ENCODE measurements at regions not wholly inside any gene's neighbourhood (a gene's known extent, or its start where the extent isn't known, plus 50 kb on each side); places are given as distances from the start of the nearest gene placed in this dataset.
"Not testable (repeated sequence)": the region's sequence is repeated elsewhere in the genome, so short reads cannot be mapped to it uniquely, and the experiment has no call there.

- Histone ChIP-seq H3K27ac (ENCODE audit: low read length) (no peak overlapping the region), H3K27me3 (ENCODE audit: control insufficient read depth in 1 of 2, insufficient read depth in 2 of 2, low read length in 2 of 2) (no peaks in the 10 kb centered on the region), H3K4me1 (ENCODE audit: control insufficient read depth, insufficient read depth, low read length) (no peaks in the 10 kb centered on the region), H3K9ac (ENCODE audit: low read length in 2 of 2) (no peak overlapping the region), H3K9me3 (ENCODE audit: control insufficient read depth in 2 of 2, low read length in 2 of 2) (no peaks in the 10 kb centered on the region), H3K36me3 (ENCODE audit: control insufficient read depth in 2 of 2, insufficient read depth in 2 of 2, low read length in 2 of 2) (no peaks in the 10 kb centered on the region), H3K4me3 (ENCODE audit: low read length in 2 of 2) (no peak overlapping the region)
Observed at GRCh38 chr2:81403508-81403907, 1099.0 kb upstream of the LRRTM1 start.

GRCh38 chr2:81396417-81397019 lies 1092.0 kb upstream of the LRRTM1 start:
- Histone ChIP-seq H3K9me3 (ENCODE audit: control insufficient read depth in 2 of 2, low read length in 2 of 2) (no peaks in the 10 kb centered on the region), H3K4me3 (ENCODE audit: low read length in 2 of 2) (no peak overlapping the region), H3K36me3 (ENCODE audit: control insufficient read depth in 2 of 2, insufficient read depth in 2 of 2, low read length in 2 of 2) (no peaks in the 10 kb centered on the region), H3K9ac (ENCODE audit: low read length in 2 of 2) (no peak overlapping the region), H3K27ac (ENCODE audit: low read length) (no peak overlapping the region), H3K4me1 (ENCODE audit: control insufficient read depth, insufficient read depth, low read length) (no peaks in the 10 kb centered on the region), H3K27me3 (ENCODE audit: control insufficient read depth in 1 of 2, insufficient read depth in 2 of 2, low read length in 2 of 2) (no peaks in the 10 kb centered on the region)

- Histone ChIP-seq H3K36me3 (ENCODE audit: control insufficient read depth in 2 of 2, insufficient read depth in 2 of 2, low read length in 2 of 2) (no peaks in the 10 kb centered on the region), H3K27ac (ENCODE audit: low read length) (no peak overlapping the region), H3K9ac (ENCODE audit: low read length in 2 of 2) (no peak overlapping the region), H3K4me3 (ENCODE audit: low read length in 2 of 2) (no peak overlapping the region), H3K27me3 (ENCODE audit: control insufficient read depth in 1 of 2, insufficient read depth in 2 of 2, low read length in 2 of 2) (no peaks in the 10 kb centered on the region), H3K4me1 (ENCODE audit: control insufficient read depth, insufficient read depth, low read length) (no peaks in the 10 kb centered on the region), H3K9me3 (ENCODE audit: control insufficient read depth in 2 of 2, low read length in 2 of 2) (no peaks in the 10 kb centered on the region)
Observed at GRCh38 chr2:81395746-81396145, 1091.2 kb upstream of the LRRTM1 start.

- H3K4me3 ChIP-seq (ENCODE audit: low read length in 2 of 2): no peak overlapping the region
- H3K4me1 ChIP-seq (ENCODE audit: control insufficient read depth, insufficient read depth, low read length): no peaks in the 10 kb centered on the region
- H3K27me3 ChIP-seq (ENCODE audit: control insufficient read depth in 1 of 2, insufficient read depth in 2 of 2, low read length in 2 of 2): no peaks in the 10 kb centered on the region
- no peaks in the 10 kb centered on the region for H3K36me3 ChIP-seq (ENCODE audit: control insufficient read depth in 2 of 2, insufficient read depth in 2 of 2, low read length in 2 of 2)
- H3K9ac ChIP-seq (ENCODE audit: low read length in 2 of 2): no peak overlapping the region
- H3K9me3 ChIP-seq (ENCODE audit: control insufficient read depth in 2 of 2, low read length in 2 of 2): no peaks in the 10 kb centered on the region
- H3K27ac ChIP-seq (ENCODE audit: low read length): no peak overlapping the region
Observed at GRCh38 chr2:81389203-81389602, 1084.7 kb upstream of the LRRTM1 start.

- no peak overlapping the region for H3K27ac ChIP-seq (ENCODE audit: low read length)
- H3K27me3 ChIP-seq (ENCODE audit: control insufficient read depth in 1 of 2, insufficient read depth in 2 of 2, low read length in 2 of 2): no peaks in the 10 kb centered on the region
- no peaks in the 10 kb centered on the region for H3K9me3 ChIP-seq (ENCODE audit: control insufficient read depth in 2 of 2, low read length in 2 of 2)
- no peaks in the 10 kb centered on the region for H3K4me1 ChIP-seq (ENCODE audit: control insufficient read depth, insufficient read depth, low read length)
- no peaks in the 10 kb centered on the region for H3K36me3 ChIP-seq (ENCODE audit: control insufficient read depth in 2 of 2, insufficient read depth in 2 of 2, low read length in 2 of 2)
- H3K4me3 ChIP-seq (ENCODE audit: low read length in 2 of 2): no peak overlapping the region
- no peak overlapping the region for H3K9ac ChIP-seq (ENCODE audit: low read length in 2 of 2)
Observed at GRCh38 chr2:81363800-81364199, 1059.2 kb upstream of the LRRTM1 start.

GRCh38 chr2:81362468-81362867 lies 1057.9 kb upstream of the LRRTM1 start:
- not testable (repeated sequence) for H3K27ac ChIP-seq (ENCODE audit: low read length); H3K9ac ChIP-seq (ENCODE audit: low read length in 2 of 2); H3K27me3 ChIP-seq (ENCODE audit: control insufficient read depth in 1 of 2, insufficient read depth in 2 of 2, low read length in 2 of 2); H3K36me3 ChIP-seq (ENCODE audit: control insufficient read depth in 2 of 2, insufficient read depth in 2 of 2, low read length in 2 of 2); H3K4me3 ChIP-seq (ENCODE audit: low read length in 2 of 2); H3K4me1 ChIP-seq (ENCODE audit: control insufficient read depth, insufficient read depth, low read length); H3K9me3 ChIP-seq (ENCODE audit: control insufficient read depth in 2 of 2, low read length in 2 of 2)

- H3K27me3 ChIP-seq (ENCODE audit: control insufficient read depth in 1 of 2, insufficient read depth in 2 of 2, low read length in 2 of 2): no peaks in the 10 kb centered on the region
- no peak overlapping the region for H3K9ac ChIP-seq (ENCODE audit: low read length in 2 of 2)
- H3K27ac ChIP-seq (ENCODE audit: low read length): no peak overlapping the region
- no peak overlapping the region for H3K4me3 ChIP-seq (ENCODE audit: low read length in 2 of 2)
- H3K36me3 ChIP-seq (ENCODE audit: control insufficient read depth in 2 of 2, insufficient read depth in 2 of 2, low read length in 2 of 2): no peaks in the 10 kb centered on the region
- no peaks in the 10 kb centered on the region for H3K9me3 ChIP-seq (ENCODE audit: control insufficient read depth in 2 of 2, low read length in 2 of 2)
- H3K4me1 ChIP-seq (ENCODE audit: control insufficient read depth, insufficient read depth, low read length): no peaks in the 10 kb centered on the region
Observed at GRCh38 chr2:81355436-81355835, 1050.9 kb upstream of the LRRTM1 start.

- no peak overlapping the region for H3K9ac ChIP-seq (ENCODE audit: low read length in 2 of 2)
- H3K9me3 ChIP-seq (ENCODE audit: control insufficient read depth in 2 of 2, low read length in 2 of 2): no peaks in the 10 kb centered on the region
- no peaks in the 10 kb centered on the region for H3K36me3 ChIP-seq (ENCODE audit: control insufficient read depth in 2 of 2, insufficient read depth in 2 of 2, low read length in 2 of 2)
- H3K4me1 ChIP-seq (ENCODE audit: control insufficient read depth, insufficient read depth, low read length): no peaks in the 10 kb centered on the region
- no peak overlapping the region for H3K4me3 ChIP-seq (ENCODE audit: low read length in 2 of 2)
- no peak overlapping the region for H3K27ac ChIP-seq (ENCODE audit: low read length)
- no peaks in the 10 kb centered on the region for H3K27me3 ChIP-seq (ENCODE audit: control insufficient read depth in 1 of 2, insufficient read depth in 2 of 2, low read length in 2 of 2)
Observed at GRCh38 chr2:81334046-81334445, 1029.5 kb upstream of the LRRTM1 start.

- Histone ChIP-seq H3K27me3 (ENCODE audit: control insufficient read depth in 1 of 2, insufficient read depth in 2 of 2, low read length in 2 of 2) (no peaks in the 10 kb centered on the region), H3K9ac (ENCODE audit: low read length in 2 of 2) (no peak overlapping the region), H3K4me1 (ENCODE audit: control insufficient read depth, insufficient read depth, low read length) (no peaks in the 10 kb centered on the region), H3K36me3 (ENCODE audit: control insufficient read depth in 2 of 2, insufficient read depth in 2 of 2, low read length in 2 of 2) (no peaks in the 10 kb centered on the region), H3K9me3 (ENCODE audit: control insufficient read depth in 2 of 2, low read length in 2 of 2) (peaks cover 0 to 6% of the 10 kb centered on the region in 2 donors), H3K4me3 (ENCODE audit: low read length in 2 of 2) (no peak overlapping the region), H3K27ac (ENCODE audit: low read length) (no peak overlapping the region)
Observed at GRCh38 chr2:81328968-81329367, 1024.4 kb upstream of the LRRTM1 start.

GRCh38 chr2:81327911-81328310 lies 1023.4 kb upstream of the LRRTM1 start:
- peaks cover 0 to 7% of the 10 kb centered on the region in 2 donors for H3K9me3 ChIP-seq (ENCODE audit: control insufficient read depth in 2 of 2, low read length in 2 of 2)
- no peak overlapping the region for H3K9ac ChIP-seq (ENCODE audit: low read length in 2 of 2)
- no peaks in the 10 kb centered on the region for H3K27me3 ChIP-seq (ENCODE audit: control insufficient read depth in 1 of 2, insufficient read depth in 2 of 2, low read length in 2 of 2)
- H3K4me1 ChIP-seq (ENCODE audit: control insufficient read depth, insufficient read depth, low read length): no peaks in the 10 kb centered on the region
- H3K27ac ChIP-seq (ENCODE audit: low read length): no peak overlapping the region
- no peaks in the 10 kb centered on the region for H3K36me3 ChIP-seq (ENCODE audit: control insufficient read depth in 2 of 2, insufficient read depth in 2 of 2, low read length in 2 of 2)
- no peak overlapping the region for H3K4me3 ChIP-seq (ENCODE audit: low read length in 2 of 2)

GRCh38 chr2:81324046-81324445 lies 1019.5 kb upstream of the LRRTM1 start:
- Histone ChIP-seq H3K4me1 (ENCODE audit: control insufficient read depth, insufficient read depth, low read length) (no peaks in the 10 kb centered on the region), H3K4me3 (ENCODE audit: low read length in 2 of 2) (no peak overlapping the region), H3K9me3 (ENCODE audit: control insufficient read depth in 2 of 2, low read length in 2 of 2) (peaks cover 0 to 7% of the 10 kb centered on the region in 2 donors), H3K36me3 (ENCODE audit: control insufficient read depth in 2 of 2, insufficient read depth in 2 of 2, low read length in 2 of 2) (no peaks in the 10 kb centered on the region), H3K27me3 (ENCODE audit: control insufficient read depth in 1 of 2, insufficient read depth in 2 of 2, low read length in 2 of 2) (no peaks in the 10 kb centered on the region), H3K9ac (ENCODE audit: low read length in 2 of 2) (no peak overlapping the region), H3K27ac (ENCODE audit: low read length) (no peak overlapping the region)

All from stomach smooth muscle (tissue), 2 donors.